ENCODE measurements at regions not wholly inside any gene's neighbourhood (a gene's known extent, or its start where the extent isn't known, plus 50 kb on each side); places are given as distances from the start of the nearest gene placed in this dataset.

GRCh38 chr2:223474893-223475292 is 127.3 kb downstream of the SCG2 start:
- DNase-seq (no peak), ATAC-seq (no peak)
- Histone ChIP-seq H3K9me3 (no peaks in the 10 kb centered on the region), H3K4me3 (no peak overlapping the region), H3K36me3 (no peaks in the 10 kb centered on the region), H3K27me3 (ENCODE audit: low read depth) (no peaks in the 10 kb centered on the region), H3K27ac (no peak overlapping the region), H3K4me1 (no peaks in the 10 kb centered on the region)
- intact Hi-C loops (cut with DNase I): no loop called here
- no peak for TF ChIP-seq CTCF (IDR thresholded peaks at IDR 0.05)

DNA sequence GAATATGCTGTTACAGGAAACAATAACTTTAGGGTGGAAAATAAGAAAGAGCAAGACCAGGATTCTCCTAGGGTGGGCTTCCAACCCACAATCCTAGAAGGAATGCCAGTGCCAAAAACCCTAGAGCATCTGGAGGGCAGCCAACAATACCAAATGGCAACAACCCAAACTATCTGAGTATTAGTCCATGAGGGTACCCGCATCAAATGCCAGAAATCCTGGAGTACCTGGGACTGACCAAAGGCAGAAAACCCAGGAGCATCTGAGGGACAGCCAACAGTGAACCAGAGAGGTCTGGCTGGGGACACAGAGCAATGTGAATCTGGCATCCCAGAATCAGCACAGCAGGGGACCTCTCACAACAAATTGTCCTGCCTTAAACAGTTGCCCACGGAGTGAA is 126.3 kb downstream of the SCG2 start:
- intact Hi-C loops (cut with DNase I): no loop called here
- no peak for ATAC-seq
- no peak for TF ChIP-seq CTCF (IDR thresholded peaks at IDR 0.05)

GRCh38 chr2:223477318-223477717 is 124.8 kb downstream of the SCG2 start:
- DNase-seq (no peak), ATAC-seq (no peak)
- Histone ChIP-seq H3K4me1 (no peaks in the 10 kb centered on the region), H3K27me3 (ENCODE audit: low read depth) (no peaks in the 10 kb centered on the region), H3K36me3 (no peaks in the 10 kb centered on the region), H3K4me3 (no peak overlapping the region), H3K27ac (no peak overlapping the region), H3K9me3 (no peaks in the 10 kb centered on the region)
- intact Hi-C loops (cut with DNase I): no loop called here
- TF ChIP-seq CTCF (IDR thresholded peaks at IDR 0.05): no peak

More for the DNA sequence above, 126.3 kb downstream of the SCG2 start:
- H3K36me3 ChIP-seq: no peaks in the 10 kb centered on the region
- DNase-seq: no peak
- H3K4me1 ChIP-seq: no peaks in the 10 kb centered on the region
- no peaks in the 10 kb centered on the region for H3K27me3 ChIP-seq (ENCODE audit: low read depth)
- no peak overlapping the region for H3K27ac ChIP-seq
- H3K9me3 ChIP-seq: no peaks in the 10 kb centered on the region
- no peak overlapping the region for H3K4me3 ChIP-seq

GRCh38 chr2:223481486-223481885 is 120.7 kb downstream of the SCG2 start:
- ATAC-seq (no peak), DNase-seq (no peak)
- H3K36me3 ChIP-seq: no peaks in the 10 kb centered on the region
- H3K9me3 ChIP-seq: no peaks in the 10 kb centered on the region
- no peak for TF ChIP-seq CTCF (IDR thresholded peaks at IDR 0.05)
- H3K4me3 ChIP-seq: no peak overlapping the region
- H3K4me1 ChIP-seq: no peaks in the 10 kb centered on the region
- no peak overlapping the region for H3K27ac ChIP-seq
- intact Hi-C loops (cut with DNase I): no loop called here
- no peaks in the 10 kb centered on the region for H3K27me3 ChIP-seq (ENCODE audit: low read depth)

DNA sequence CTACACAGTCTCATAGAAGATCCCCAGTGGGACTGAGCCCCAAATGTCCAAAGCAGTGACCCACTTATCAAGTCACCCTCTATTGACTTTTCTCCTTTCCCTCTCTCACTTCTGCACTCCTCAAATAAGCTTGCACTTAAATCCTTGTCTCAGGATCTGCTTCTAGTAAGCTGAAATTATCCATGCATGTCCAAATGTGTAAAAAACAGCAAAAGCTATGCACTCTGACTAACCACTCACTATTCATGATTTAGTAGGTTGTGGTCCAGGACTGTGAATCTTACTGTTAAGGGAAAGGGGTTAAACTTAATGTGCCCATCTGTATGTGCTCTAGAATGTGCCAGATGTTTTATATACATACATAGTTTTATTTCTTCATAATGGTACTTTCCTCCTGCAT is 115.4 kb downstream of the SCG2 start:
- Histone ChIP-seq H3K27ac (no peak overlapping the region), H3K36me3 (no peaks in the 10 kb centered on the region), H3K9me3 (no peaks in the 10 kb centered on the region), H3K27me3 (ENCODE audit: low read depth) (no peaks in the 10 kb centered on the region), H3K4me1 (no peaks in the 10 kb centered on the region), H3K4me3 (no peak overlapping the region)
- DNase-seq (no peak), ATAC-seq (no peak)
- intact Hi-C loops (cut with DNase I): no loop called here
- no peak for TF ChIP-seq CTCF (IDR thresholded peaks at IDR 0.05)
